ENCODE measurements at regions not wholly inside any gene's neighbourhood (a gene's known extent, or its start where the extent isn't known, plus 50 kb on each side); places are given as distances from the start of the nearest gene placed in this dataset.

DNA sequence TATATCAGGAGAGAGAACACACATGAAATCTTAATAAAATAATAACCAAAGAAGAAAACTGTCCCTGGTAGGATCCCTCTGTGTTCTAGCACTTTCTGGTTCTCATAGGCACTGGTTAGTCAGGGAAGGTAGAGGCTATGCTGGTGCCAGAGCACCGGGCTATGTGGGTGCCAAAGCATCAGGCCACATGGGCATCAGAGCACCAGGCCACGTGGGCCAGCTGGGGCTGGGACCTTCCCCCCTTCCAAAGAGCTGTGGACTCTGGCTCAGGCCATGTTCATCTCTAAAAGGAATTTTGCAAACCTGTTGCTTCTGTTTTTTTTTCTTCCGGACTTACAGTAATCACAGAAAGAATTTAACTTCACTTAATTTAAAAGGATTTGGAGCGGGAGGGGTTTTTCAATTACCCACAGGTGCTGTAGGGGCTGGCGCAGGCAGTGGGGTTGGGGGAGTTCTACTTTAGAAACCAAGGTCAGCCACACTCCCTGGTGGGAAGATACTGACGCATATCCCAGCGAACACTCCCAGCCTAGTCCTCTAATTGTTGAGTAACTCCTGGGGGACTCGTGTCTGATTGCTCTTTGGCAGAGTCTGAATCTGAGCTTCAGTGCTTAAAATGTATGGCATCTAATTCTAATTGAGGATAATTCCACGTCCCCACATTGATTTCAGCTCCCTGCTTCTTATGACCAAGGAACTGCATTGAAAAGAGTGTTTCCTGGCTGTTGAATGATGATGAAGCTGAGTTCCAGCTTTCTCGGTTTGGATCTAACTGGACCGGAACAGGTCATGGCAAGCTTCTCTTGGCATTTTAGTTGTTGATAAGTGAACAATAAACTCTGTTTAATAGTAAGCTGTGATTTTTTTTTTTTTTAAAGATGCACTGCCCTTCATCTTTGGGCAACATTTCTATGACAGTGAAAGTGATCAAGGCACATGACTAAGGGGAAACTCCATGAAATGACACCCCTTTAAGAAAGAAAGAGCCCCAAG is 110.7 kb upstream of the FZD8 start:
- Histone ChIP-seq H3K4me1 (ENCODE audit: control insufficient read depth, insufficient read depth, low read length) (peaks cover 12% of the 10 kb centered on the region), H3K4me3 (ENCODE audit: low read length) (no peak overlapping the region), H3K36me3 (ENCODE audit: control insufficient read depth, insufficient read depth, low read length) (no peaks in the 10 kb centered on the region), H3K27me3 (ENCODE audit: control insufficient read depth, insufficient read depth, low read length) (no peaks in the 10 kb centered on the region), H3K27ac (ENCODE audit: low read length) (peak overlapping the region; percentile 55), H3K9me3 (replicated peaks; ENCODE audit: control insufficient read depth, low read depth, low read length) (no peaks in the 10 kb centered on the region)
- DNase-seq, result peak; percentile 68
- WGBS (ENCODE audit: insufficient coverage), result 34% methylated on average over 3 of the region's 11 CpGs

DNA sequence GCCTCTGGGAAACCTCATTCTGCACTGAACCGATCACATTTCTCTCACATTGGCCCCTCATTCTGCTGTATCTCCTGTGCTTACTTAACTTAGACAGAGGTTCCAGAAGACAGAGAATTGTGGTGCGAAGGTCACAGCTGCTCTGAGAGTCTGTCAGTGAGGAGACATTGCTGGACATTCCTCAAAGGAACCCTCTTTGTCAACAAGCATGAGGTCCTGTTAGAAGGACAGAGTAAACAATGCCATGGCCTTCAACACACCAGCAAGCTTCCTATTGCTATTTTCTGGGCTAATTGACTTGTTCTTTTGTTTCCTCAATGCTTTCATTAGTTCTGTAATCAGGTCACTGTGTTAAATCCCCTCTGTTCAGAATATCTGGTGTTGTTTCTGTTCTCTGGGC is 109.3 kb upstream of the FZD8 start:
- H3K4me3 ChIP-seq (ENCODE audit: low read length), result no peak overlapping the region
- peaks cover 7% of the 10 kb centered on the region for H3K4me1 ChIP-seq (ENCODE audit: control insufficient read depth, insufficient read depth, low read length)
- DNase-seq, result no peak
- H3K27me3 ChIP-seq (ENCODE audit: control insufficient read depth, insufficient read depth, low read length), result no peaks in the 10 kb centered on the region
- H3K27ac ChIP-seq (ENCODE audit: low read length), result no peak overlapping the region
- WGBS (ENCODE audit: insufficient coverage), result no CpG with 5 or more reads among the region's 2 CpGs
- no peaks in the 10 kb centered on the region for H3K9me3 ChIP-seq (replicated peaks; ENCODE audit: control insufficient read depth, low read depth, low read length)
- no peaks in the 10 kb centered on the region for H3K36me3 ChIP-seq (ENCODE audit: control insufficient read depth, insufficient read depth, low read length)

DNA sequence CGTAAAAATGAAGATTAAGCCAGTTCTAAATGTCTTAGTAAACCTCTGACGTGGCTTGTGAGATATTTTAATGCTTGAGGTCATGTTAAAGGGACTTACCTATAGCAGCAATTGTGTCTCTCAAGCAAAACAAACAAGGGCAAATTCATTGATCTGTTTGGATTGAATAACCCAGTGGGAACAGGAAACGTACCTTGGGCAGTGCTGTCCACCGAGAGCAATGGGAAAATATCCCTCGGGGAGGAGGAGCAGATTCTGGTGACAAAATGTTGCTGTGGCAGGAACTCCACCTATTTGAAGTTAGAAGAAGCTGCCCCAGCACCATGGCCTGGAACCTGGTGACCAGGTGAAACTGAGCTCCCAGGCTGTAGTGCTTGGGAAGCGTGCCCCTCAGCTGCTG is 107.1 kb upstream of the FZD8 start:
- no peak overlapping the region for H3K27ac ChIP-seq (ENCODE audit: low read length)
- 94% methylated on average over 5 of the region's 6 CpGs for WGBS (ENCODE audit: insufficient coverage)
- peaks cover 18% of the 10 kb centered on the region for H3K4me1 ChIP-seq (ENCODE audit: control insufficient read depth, insufficient read depth, low read length)
- no peaks in the 10 kb centered on the region for H3K36me3 ChIP-seq (ENCODE audit: control insufficient read depth, insufficient read depth, low read length)
- no peak overlapping the region for H3K4me3 ChIP-seq (ENCODE audit: low read length)
- H3K9me3 ChIP-seq (replicated peaks; ENCODE audit: control insufficient read depth, low read depth, low read length), result no peaks in the 10 kb centered on the region
- DNase-seq, result no peak
- H3K27me3 ChIP-seq (ENCODE audit: control insufficient read depth, insufficient read depth, low read length), result no peaks in the 10 kb centered on the region

DNA sequence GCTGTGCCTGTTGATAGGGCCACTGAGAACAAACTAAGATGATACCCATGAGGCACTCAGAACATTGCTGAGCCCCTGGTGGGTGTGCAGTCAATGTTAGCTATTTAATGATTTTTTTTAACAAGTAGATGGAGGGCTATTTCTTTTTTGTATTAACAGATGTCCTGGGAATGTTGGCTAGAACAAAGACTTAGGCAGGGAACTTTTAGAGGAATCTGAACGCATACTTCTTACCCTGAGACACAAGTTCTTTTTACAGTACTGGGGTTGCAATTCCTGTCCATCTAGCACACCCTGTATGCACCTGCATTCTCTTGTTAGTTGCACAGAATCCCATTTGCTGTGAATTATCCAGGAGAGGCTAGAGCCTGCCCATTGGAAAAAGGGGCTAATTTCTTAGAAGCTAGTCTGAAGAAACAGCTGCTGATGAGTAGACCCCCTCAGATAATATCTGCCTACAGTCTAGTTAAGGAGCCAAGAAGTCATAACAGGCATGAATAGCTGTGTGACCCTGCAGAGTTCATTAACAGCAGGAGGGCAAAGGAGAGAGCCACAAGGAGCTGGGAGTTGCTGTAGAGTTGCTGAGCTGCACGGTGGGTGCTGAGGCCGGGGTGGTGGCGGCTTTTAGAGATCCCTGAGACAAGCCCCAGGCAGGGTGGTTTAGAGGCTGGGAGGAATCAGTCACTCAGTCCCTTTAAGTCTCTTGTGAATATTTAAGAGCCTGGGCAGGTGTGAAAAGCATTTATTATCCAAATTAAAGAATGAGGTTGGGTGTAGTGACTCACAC is 103.7 kb upstream of the FZD8 start:
- Histone ChIP-seq H3K4me3 (ENCODE audit: low read length) (no peak overlapping the region), H3K9me3 (replicated peaks; ENCODE audit: control insufficient read depth, low read depth, low read length) (no peaks in the 10 kb centered on the region), H3K27me3 (ENCODE audit: control insufficient read depth, insufficient read depth, low read length) (no peaks in the 10 kb centered on the region), H3K36me3 (ENCODE audit: control insufficient read depth, insufficient read depth, low read length) (no peaks in the 10 kb centered on the region), H3K4me1 (ENCODE audit: control insufficient read depth, insufficient read depth, low read length) (peaks cover 11% of the 10 kb centered on the region), H3K27ac (ENCODE audit: low read length) (peak overlapping the region; percentile 26)
- DNase-seq, result peak; percentile 54
- 92% methylated on average over 3 of the region's 4 CpGs for WGBS (ENCODE audit: insufficient coverage)

DNA sequence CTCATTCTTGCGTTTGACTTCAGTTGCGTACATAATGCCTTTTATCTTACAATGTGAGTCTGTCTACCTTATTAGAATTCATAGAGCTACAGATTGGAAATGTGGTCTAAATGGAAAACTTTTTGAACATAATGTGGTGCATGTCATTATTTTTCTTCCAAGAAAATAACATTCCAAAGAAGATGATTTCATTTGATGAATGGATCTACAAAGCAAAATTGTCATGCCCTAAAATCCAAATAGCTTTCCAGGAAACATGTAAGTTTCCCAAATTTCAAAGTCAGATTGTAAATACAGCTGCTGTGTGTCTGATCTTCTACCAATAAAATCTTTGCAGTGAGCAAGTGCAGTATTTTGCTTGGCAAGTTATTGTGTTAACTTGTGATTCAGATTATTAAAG is 101.8 kb upstream of the FZD8 start:
- H3K4me1 ChIP-seq (ENCODE audit: control insufficient read depth, insufficient read depth, low read length), result peaks cover 11% of the 10 kb centered on the region
- WGBS (ENCODE audit: insufficient coverage), result no CpG with 5 or more reads among the region's 2 CpGs
- no peaks in the 10 kb centered on the region for H3K27me3 ChIP-seq (ENCODE audit: control insufficient read depth, insufficient read depth, low read length)
- no peaks in the 10 kb centered on the region for H3K36me3 ChIP-seq (ENCODE audit: control insufficient read depth, insufficient read depth, low read length)
- no peak overlapping the region for H3K4me3 ChIP-seq (ENCODE audit: low read length)
- peak; percentile 93 for DNase-seq
- no peaks in the 10 kb centered on the region for H3K9me3 ChIP-seq (replicated peaks; ENCODE audit: control insufficient read depth, low read depth, low read length)
- peak overlapping the region; percentile 71 for H3K27ac ChIP-seq (ENCODE audit: low read length)

DNA sequence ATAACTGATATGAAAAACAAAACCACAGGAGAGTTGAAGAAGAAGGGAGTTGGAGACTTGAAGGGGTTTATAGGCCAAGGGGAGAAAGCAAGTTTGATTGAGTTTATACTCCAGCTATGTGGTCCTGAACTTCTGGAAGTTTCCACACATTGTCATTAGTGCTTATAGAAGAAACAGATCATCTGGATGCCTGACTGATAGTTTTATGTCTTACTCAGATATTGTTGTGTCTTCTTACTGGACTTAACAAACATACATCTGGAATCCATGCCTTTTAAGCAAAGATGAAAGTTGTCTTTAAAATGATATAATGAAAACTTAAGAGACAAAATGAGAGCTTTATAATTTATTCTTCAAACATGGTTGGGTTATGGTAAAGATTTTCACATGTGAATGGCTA is 101.3 kb upstream of the FZD8 start:
- Histone ChIP-seq H3K9me3 (replicated peaks; ENCODE audit: control insufficient read depth, low read depth, low read length) (no peaks in the 10 kb centered on the region), H3K27ac (ENCODE audit: low read length) (peak overlapping the region; percentile 71), H3K4me1 (ENCODE audit: control insufficient read depth, insufficient read depth, low read length) (peaks cover 11% of the 10 kb centered on the region), H3K27me3 (ENCODE audit: control insufficient read depth, insufficient read depth, low read length) (no peaks in the 10 kb centered on the region), H3K4me3 (ENCODE audit: low read length) (no peak overlapping the region), H3K36me3 (ENCODE audit: control insufficient read depth, insufficient read depth, low read length) (no peaks in the 10 kb centered on the region)
- DNase-seq, result peak; percentile 65

DNA sequence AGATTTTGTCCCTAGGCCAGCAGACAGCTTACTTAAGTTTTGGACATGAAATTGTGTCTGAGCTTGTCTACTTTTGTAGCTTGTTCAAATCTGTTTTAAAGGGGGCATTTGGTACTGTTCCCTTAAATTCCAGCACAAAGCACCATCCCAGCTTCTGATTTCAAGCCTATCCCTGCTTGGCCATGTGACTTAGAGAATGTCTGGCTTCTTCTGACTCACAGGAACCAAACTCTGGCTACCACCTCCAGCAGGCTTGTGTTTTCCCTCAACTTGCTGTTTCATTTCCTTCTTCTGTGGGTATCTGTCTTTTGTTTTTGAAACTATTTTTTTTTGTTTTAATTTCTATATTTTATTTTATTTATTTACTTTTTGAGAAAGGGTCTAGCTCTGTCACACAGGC is 97.9 kb upstream of the FZD8 start:
- no peaks in the 10 kb centered on the region for H3K27me3 ChIP-seq (ENCODE audit: control insufficient read depth, insufficient read depth, low read length)
- no peaks in the 10 kb centered on the region for H3K4me1 ChIP-seq (ENCODE audit: control insufficient read depth, insufficient read depth, low read length)
- no peak for DNase-seq
- H3K9me3 ChIP-seq (replicated peaks; ENCODE audit: control insufficient read depth, low read depth, low read length), result no peaks in the 10 kb centered on the region
- no peak overlapping the region for H3K27ac ChIP-seq (ENCODE audit: low read length)
- no peaks in the 10 kb centered on the region for H3K36me3 ChIP-seq (ENCODE audit: control insufficient read depth, insufficient read depth, low read length)
- H3K4me3 ChIP-seq (ENCODE audit: low read length), result no peak overlapping the region

DNA sequence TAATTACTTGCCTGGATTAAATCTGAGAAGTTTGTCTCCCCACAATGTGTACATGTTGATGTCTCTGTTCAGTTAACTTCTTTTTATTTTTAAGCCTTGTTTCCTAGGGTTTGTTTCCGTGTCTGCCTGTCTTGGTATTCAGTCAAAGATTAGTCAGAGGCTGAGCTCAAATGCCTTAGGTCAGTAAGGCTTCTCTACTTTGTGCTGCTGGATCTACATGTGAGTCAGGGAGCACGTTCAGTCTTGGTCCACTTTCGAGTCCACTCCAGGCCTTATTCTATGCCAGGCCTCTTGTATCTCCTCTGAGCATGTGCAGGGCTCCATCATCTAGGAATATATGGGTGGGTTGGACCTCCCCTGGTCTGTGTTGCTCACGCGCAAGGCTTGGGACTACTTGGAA is 93.3 kb upstream of the FZD8 start:
- Histone ChIP-seq H3K4me1 (ENCODE audit: control insufficient read depth, insufficient read depth, low read length) (no peaks in the 10 kb centered on the region), H3K4me3 (ENCODE audit: low read length) (no peak overlapping the region), H3K27ac (ENCODE audit: low read length) (no peak overlapping the region), H3K36me3 (ENCODE audit: control insufficient read depth, insufficient read depth, low read length) (no peaks in the 10 kb centered on the region), H3K27me3 (ENCODE audit: control insufficient read depth, insufficient read depth, low read length) (no peaks in the 10 kb centered on the region), H3K9me3 (replicated peaks; ENCODE audit: control insufficient read depth, low read depth, low read length) (no peaks in the 10 kb centered on the region)
- peak; percentile 56 for DNase-seq
- 83% methylated on average over 1 of the region's 5 CpGs for WGBS (ENCODE audit: insufficient coverage)

DNA sequence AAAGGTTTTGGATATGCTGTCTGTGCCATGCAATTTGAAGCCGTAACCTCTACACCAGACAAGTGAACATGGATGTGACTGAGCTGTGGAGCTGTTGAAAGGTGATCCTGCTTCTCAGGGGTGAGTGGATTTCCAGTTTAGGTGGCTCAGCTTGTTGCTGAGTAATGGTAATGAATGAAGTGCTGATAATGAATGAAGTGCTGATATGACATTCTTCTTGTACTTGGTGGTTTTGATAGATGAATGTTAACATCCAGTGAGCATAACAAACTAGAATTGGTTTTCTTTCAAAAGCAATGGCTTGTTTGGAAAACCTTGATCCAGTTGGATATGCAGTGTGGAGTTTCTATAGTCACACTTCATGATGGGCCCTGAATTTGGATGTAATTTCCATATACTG is 89.7 kb upstream of the FZD8 start:
- Histone ChIP-seq H3K36me3 (ENCODE audit: control insufficient read depth, insufficient read depth, low read length) (no peaks in the 10 kb centered on the region), H3K9me3 (replicated peaks; ENCODE audit: control insufficient read depth, low read depth, low read length) (no peaks in the 10 kb centered on the region), H3K4me1 (ENCODE audit: control insufficient read depth, insufficient read depth, low read length) (peaks cover 4% of the 10 kb centered on the region), H3K27me3 (ENCODE audit: control insufficient read depth, insufficient read depth, low read length) (no peaks in the 10 kb centered on the region), H3K4me3 (ENCODE audit: low read length) (no peak overlapping the region), H3K27ac (ENCODE audit: low read length) (no peak overlapping the region)
- WGBS (ENCODE audit: insufficient coverage), result no CpG with 5 or more reads among the region's 1 CpG
- no peak for DNase-seq

DNA sequence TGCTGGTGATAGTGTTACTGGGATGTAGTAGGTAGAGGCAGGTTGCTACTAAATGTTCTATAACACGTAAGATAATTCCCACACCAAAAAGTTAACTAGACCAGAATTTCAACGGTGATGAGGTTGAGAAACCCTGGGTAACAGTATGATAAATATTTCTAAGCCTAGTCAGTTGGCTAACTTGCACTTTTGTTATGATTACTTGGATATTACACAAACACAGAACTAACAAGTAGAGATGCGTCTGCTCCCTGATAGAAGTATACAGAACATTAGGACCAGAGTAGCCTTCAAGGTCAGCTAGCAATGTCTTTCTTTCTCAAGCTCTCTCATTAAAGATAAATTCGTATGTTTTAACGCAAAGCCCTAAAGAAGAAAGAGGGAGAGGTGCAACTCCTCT is 86.2 kb upstream of the FZD8 start:
- Histone ChIP-seq H3K4me3 (ENCODE audit: low read length) (no peak overlapping the region), H3K27me3 (ENCODE audit: control insufficient read depth, insufficient read depth, low read length) (no peaks in the 10 kb centered on the region), H3K27ac (ENCODE audit: low read length) (no peak overlapping the region), H3K36me3 (ENCODE audit: control insufficient read depth, insufficient read depth, low read length) (no peaks in the 10 kb centered on the region), H3K9me3 (replicated peaks; ENCODE audit: control insufficient read depth, low read depth, low read length) (no peaks in the 10 kb centered on the region), H3K4me1 (ENCODE audit: control insufficient read depth, insufficient read depth, low read length) (peaks cover 4% of the 10 kb centered on the region)
- DNase-seq, result no peak
- WGBS (ENCODE audit: insufficient coverage), result 80% methylated on average over 1 of the region's 5 CpGs

Data from muscle of leg (tissue), 3 donors.